VCaP (cell line): ENCODE measurements at regions not wholly inside any gene's neighbourhood (a gene's known extent, or its start where the extent isn't known, plus 50 kb on each side); places are given as distances from the start of the nearest gene placed in this dataset.

Experiments used
- H3K27ac ChIP-seq: fragments of 450-650 bp; 2 replicates; pipeline ENCODE4 v1.5.1; 2017
- TF ChIP-seq, protein P1 (sequence below): fragments of 450-650 bp; conservative IDR thresholded peaks from 2 replicates; pipeline ENCODE4 v1.5.1; 2017; ENCODE audit warnings: mild to moderate bottlenecking, moderate library complexity

DNA sequence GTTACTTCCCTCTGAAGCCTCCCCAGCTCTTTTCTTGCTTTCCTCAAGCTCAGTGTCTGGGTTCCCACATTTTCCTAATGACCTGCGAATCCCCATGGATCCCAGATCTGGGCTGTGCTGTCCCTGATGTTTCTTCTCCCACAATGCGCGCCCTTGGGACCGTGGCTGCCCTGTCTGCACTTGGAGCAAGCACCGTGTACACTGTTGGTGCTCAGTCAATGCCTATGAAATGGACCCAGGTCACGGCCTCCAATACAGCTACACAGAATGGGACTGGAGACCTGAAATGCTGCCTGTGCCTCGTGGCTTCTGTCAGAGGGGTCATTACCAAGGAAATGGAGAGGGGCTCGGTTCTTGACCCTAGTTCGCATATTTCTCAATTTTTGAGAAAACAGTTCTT lies 160.1 kb upstream of the SOX1 start:
- TF ChIP-seq, protein P1, sequence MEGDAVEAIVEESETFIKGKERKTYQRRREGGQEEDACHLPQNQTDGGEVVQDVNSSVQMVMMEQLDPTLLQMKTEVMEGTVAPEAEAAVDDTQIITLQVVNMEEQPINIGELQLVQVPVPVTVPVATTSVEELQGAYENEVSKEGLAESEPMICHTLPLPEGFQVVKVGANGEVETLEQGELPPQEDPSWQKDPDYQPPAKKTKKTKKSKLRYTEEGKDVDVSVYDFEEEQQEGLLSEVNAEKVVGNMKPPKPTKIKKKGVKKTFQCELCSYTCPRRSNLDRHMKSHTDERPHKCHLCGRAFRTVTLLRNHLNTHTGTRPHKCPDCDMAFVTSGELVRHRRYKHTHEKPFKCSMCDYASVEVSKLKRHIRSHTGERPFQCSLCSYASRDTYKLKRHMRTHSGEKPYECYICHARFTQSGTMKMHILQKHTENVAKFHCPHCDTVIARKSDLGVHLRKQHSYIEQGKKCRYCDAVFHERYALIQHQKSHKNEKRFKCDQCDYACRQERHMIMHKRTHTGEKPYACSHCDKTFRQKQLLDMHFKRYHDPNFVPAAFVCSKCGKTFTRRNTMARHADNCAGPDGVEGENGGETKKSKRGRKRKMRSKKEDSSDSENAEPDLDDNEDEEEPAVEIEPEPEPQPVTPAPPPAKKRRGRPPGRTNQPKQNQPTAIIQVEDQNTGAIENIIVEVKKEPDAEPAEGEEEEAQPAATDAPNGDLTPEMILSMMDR: no peak
- H3K27ac ChIP-seq: no peak overlapping the region

DNA sequence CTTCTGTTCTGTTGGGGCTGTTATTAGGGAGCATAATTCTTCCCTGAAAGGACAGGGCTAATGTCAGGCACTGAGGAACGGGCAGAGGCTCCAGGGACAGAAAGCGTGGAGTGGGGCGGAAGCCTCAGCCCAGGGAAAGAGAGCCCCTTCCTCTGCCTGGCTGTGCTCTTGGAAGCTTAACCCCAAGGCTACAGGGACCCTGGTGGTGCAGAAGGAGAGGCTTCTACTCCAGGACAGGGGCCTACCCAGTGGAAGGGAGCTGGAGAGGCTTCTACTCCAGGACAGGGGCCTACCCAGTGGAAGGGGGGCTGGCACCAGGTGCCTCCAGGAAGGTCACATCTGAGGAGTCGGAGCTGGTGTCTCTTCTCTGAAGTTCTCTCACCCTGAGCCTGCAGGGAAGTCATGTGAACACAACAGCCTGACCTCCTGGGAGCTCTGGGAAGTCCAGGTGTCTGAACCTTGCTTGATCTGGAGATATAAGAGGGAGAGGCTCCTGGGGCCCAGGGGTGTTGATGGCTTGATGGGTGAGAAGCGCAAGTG lies 159.5 kb upstream of the SOX1 start:
- TF ChIP-seq, protein P1: no peak
- no peak overlapping the region for H3K27ac ChIP-seq

DNA sequence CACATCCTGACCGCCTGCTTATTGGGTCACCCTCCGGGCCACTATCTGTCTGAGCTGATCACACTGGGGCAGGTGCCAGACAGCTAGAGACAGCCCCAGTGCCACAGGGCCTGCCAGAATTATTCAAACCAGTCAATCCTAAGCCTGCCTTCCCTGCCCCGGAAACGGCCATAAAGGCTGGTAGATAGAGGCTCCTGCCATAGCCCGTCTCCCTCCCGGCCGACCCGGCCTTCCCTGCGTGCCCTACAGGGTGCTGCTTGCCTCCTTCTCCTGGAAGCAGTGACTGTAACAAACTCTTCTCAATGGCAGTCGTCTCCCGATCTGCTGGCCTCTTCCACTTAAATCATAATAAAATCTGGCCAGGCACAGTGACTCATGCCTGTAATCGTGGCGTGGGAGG lies 158.6 kb upstream of the SOX1 start:
- no peak overlapping the region for H3K27ac ChIP-seq
- TF ChIP-seq, protein P1: no peak

DNA sequence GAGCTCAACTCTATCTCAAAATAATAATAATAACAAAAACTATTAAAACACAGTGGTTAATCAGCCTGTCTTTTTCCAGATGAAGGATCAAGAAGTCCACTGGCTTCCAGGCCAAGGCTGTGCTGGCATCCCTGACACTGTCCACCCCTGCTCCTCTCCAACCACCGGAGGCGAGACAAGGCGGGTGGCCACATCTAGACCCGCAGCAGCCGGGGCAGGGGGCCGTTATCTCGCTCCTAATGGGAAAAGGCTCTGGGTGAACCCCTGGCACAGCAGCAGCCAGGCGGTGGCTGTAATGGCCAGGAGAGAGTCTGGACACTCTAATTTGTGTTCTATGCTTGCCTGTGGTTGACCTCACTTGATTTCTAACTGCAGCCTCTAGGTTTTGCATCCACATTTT lies 158.0 kb upstream of the SOX1 start:
- no peak overlapping the region for H3K27ac ChIP-seq
- TF ChIP-seq, protein P1: no peak

DNA sequence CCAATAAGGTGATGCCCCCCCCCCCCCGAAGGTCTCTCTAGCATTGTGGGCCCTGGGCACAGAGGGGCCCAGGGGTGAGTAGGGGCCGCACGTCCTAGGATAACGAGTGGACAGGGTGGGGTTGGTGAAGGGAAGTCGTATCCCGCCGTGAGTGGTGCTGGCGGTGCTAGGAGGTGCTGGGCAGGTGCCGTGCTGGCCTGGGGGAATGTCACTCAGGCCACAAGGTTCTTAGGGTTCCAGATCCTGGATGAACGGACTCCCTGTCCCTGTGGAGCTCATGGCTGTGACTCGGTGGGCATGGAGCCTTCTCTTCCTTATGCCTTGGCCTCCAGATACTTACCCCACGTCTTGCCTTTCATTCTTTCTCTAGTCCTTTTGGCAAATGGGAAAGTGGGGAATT lies 157.4 kb upstream of the SOX1 start:
- no peak overlapping the region for H3K27ac ChIP-seq
- TF ChIP-seq, protein P1: no peak

DNA sequence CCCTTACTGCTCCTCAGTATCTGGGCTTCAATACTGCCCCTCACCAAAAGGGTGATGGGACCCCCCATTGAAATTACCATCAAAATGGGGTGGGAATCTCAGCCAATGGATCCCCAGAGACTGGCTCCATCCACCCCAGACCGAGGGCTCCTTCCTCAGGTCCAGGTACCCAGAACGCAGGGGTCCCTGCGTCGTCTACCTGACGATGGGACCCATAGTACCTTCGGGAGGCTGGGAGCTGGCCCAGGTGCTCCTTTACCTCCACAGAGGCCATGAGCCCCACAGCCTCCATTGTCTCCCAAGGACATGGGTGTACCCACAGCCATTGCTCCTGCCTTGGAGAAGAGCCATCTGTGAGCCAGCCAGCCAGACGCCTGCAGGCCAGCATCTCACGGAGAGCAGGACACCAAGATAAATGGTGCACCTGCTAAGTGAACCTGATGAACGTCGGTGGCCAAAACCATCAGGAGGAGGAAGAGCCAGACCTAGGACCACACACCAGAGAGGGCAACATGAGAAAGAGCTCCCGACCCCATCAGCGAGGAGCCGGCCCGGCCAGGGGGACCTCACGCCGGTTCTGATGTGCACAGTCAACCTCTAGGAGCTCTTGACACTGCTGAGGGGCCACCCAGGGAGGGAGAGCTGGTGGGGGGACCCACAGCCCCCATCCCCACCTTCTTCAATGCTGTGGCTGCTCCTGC lies 156.8 kb upstream of the SOX1 start:
- TF ChIP-seq, protein P1: no peak
- H3K27ac ChIP-seq: no peak overlapping the region

DNA sequence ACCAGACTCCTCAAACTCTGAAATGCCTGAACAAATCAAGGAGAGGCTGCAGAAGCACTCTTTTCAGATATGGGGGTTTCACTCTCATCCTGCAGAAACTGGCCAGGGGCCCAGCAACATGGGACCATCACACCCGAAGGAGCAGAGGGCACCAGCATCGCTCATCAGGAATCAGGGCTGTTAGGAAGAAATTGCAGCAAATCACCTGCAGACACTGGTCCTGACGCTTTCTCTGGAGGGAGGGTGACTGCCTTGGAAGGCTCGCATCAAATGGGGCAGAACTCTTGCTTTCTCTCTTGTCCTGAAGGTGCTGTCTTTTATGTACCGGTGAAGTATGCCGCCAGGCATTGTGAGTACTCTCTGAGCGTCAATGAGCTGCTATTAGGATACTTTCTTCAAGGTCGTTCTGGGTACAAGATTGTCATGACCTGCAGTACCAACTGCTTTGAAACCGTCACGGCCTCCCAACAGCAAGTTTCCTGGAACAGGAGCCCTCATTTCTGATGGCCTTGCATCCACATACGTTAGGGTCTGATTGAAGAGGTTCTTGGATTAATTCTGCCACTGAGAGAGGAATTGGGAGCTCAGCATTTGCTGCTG lies 155.7 kb upstream of the SOX1 start:
- TF ChIP-seq, protein P1: no peak

More for the DNA sequence above, 155.7 kb upstream of the SOX1 start:
- no peak overlapping the region for H3K27ac ChIP-seq
